ENCODE measurements at regions not wholly inside any gene's neighbourhood (a gene's known extent, or its start where the extent isn't known, plus 50 kb on each side); places are given as distances from the start of the nearest gene placed in this dataset.

DNA sequence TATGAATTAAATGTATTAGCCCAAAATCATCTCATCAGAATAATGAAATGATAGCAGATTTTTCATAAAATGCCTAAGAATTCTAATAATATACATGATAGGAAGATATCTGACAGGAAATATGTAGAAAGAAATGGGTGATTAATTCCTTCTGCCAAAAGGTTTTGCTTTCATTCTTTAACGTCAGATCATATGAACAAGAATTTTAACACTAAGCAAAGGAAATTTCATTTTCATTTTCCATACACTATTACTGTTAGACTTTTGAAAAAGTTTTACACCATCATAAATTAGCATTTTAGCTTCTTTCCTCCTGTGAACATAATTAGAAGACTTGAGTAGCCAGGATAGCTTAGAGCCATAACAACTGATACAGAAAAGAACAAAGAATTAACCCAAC is 1099.9 kb downstream of the NSUN3 start:
- no peak for TF ChIP-seq EZH2 (IDR thresholded peaks at IDR 0.05; ENCODE audit: borderline replicate concordance, low read depth, low read length, poor library complexity, severe bottlenecking)
- TF ChIP-seq, protein P1, sequence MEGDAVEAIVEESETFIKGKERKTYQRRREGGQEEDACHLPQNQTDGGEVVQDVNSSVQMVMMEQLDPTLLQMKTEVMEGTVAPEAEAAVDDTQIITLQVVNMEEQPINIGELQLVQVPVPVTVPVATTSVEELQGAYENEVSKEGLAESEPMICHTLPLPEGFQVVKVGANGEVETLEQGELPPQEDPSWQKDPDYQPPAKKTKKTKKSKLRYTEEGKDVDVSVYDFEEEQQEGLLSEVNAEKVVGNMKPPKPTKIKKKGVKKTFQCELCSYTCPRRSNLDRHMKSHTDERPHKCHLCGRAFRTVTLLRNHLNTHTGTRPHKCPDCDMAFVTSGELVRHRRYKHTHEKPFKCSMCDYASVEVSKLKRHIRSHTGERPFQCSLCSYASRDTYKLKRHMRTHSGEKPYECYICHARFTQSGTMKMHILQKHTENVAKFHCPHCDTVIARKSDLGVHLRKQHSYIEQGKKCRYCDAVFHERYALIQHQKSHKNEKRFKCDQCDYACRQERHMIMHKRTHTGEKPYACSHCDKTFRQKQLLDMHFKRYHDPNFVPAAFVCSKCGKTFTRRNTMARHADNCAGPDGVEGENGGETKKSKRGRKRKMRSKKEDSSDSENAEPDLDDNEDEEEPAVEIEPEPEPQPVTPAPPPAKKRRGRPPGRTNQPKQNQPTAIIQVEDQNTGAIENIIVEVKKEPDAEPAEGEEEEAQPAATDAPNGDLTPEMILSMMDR (conservative IDR thresholded peaks at IDR 0.05; ENCODE audit: low read depth, low read length), result no peak
- CTCF ChIA-PET, result no interaction called here
- no peak overlapping the region for H3K27ac ChIP-seq (ENCODE audit: low read depth, low read length, poor library complexity, severe bottlenecking)

DNA sequence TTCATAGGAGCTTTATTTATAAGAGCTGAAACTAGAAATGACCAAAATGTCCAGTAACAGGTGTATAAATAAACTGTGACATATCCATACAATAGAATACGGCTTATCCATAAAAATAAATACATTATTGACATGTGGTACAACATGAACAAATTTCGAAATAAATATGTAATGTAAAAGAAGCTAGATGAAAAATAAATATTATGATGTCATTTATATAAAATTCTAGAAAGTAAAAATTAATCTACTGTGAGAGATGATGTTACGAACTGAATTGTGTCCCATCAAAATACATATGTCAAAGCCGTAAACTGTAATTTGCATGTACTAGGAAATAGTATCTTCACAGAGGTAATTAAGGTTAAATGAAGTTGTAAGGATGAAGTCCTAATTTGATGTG is 1104.9 kb downstream of the NSUN3 start:
- Histone ChIP-seq H3K4me3 (ENCODE audit: low read depth, low read length, poor library complexity, severe bottlenecking) (no peak overlapping the region), H3K4me1 (ENCODE audit: insufficient read depth, low read length, poor library complexity, severe bottlenecking) (no peaks in the 10 kb centered on the region), H3K27me3 (replicated peaks; ENCODE audit: insufficient read depth, low read depth, low read length, poor library complexity) (no peaks in the 10 kb centered on the region), H3K27ac (ENCODE audit: low read depth, low read length, poor library complexity, severe bottlenecking) (no peak overlapping the region), H3K9me3 (ENCODE audit: low read depth, low read length, poor library complexity, severe bottlenecking) (peaks cover 21% of the 10 kb centered on the region), H3K36me3 (ENCODE audit: insufficient read depth, low read length, poor library complexity, severe bottlenecking) (no peaks in the 10 kb centered on the region)
- intact Hi-C loops (cut with micrococcal nuclease; ENCODE audit: unreplicated experiment), result no loop called here
- ChIA-PET POLR2A (ENCODE audit: low non-redundant PET) (no interaction called here), CTCF (no interaction called here)
- no TSS peak for BruUV-seq (replicated peaks)
- TF ChIP-seq EZH2 (IDR thresholded peaks at IDR 0.05; ENCODE audit: borderline replicate concordance, low read depth, low read length, poor library complexity, severe bottlenecking), result no peak
- TF ChIP-seq, protein P1 (conservative IDR thresholded peaks at IDR 0.05; ENCODE audit: low read depth, low read length), result no peak
- DNase-seq (ENCODE audit: low spot score), result no peak

More for the DNA sequence above, 1099.9 kb downstream of the NSUN3 start:
- Histone ChIP-seq H3K4me3 (ENCODE audit: low read depth, low read length, poor library complexity, severe bottlenecking) (no peak overlapping the region), H3K36me3 (ENCODE audit: insufficient read depth, low read length, poor library complexity, severe bottlenecking) (no peaks in the 10 kb centered on the region), H3K27me3 (replicated peaks; ENCODE audit: insufficient read depth, low read depth, low read length, poor library complexity) (no peaks in the 10 kb centered on the region), H3K9me3 (ENCODE audit: low read depth, low read length, poor library complexity, severe bottlenecking) (peaks cover 16% of the 10 kb centered on the region), H3K4me1 (ENCODE audit: insufficient read depth, low read length, poor library complexity, severe bottlenecking) (no peaks in the 10 kb centered on the region)
- intact Hi-C loops (cut with micrococcal nuclease; ENCODE audit: unreplicated experiment), result no loop called here
- no TSS peak for BruUV-seq (replicated peaks)
- DNase-seq (ENCODE audit: low spot score), result no peak
- POLR2A ChIA-PET (ENCODE audit: low non-redundant PET), result no interaction called here

DNA sequence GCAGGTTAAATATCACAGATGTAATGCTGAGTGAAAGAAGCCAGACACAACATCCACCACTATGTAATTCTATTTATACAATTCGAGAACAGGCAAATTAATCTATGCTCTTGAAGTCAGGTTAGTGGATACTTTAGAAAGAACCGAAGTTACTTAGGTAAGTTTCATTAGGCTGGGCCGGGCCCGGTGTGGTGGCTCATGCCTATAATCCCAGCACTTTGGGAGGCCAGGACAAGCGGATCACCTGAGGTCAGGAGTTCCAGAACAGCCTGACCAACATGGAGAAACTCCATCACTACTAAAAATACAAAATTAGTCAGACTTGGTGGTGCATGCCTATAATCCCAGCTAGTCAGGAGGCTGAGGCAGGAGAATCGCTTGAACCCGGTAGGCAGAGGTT is 1105.7 kb downstream of the NSUN3 start:
- Histone ChIP-seq H3K36me3 (ENCODE audit: insufficient read depth, low read length, poor library complexity, severe bottlenecking) (no peaks in the 10 kb centered on the region), H3K27ac (ENCODE audit: low read depth, low read length, poor library complexity, severe bottlenecking) (no peak overlapping the region), H3K9me3 (ENCODE audit: low read depth, low read length, poor library complexity, severe bottlenecking) (peaks cover 20% of the 10 kb centered on the region), H3K4me3 (ENCODE audit: low read depth, low read length, poor library complexity, severe bottlenecking) (no peak overlapping the region), H3K4me1 (ENCODE audit: insufficient read depth, low read length, poor library complexity, severe bottlenecking) (no peaks in the 10 kb centered on the region), H3K27me3 (replicated peaks; ENCODE audit: insufficient read depth, low read depth, low read length, poor library complexity) (no peaks in the 10 kb centered on the region)
- DNase-seq (ENCODE audit: low spot score), result no peak
- ChIA-PET POLR2A (ENCODE audit: low non-redundant PET) (no interaction called here), CTCF (no interaction called here)
- intact Hi-C loops (cut with micrococcal nuclease; ENCODE audit: unreplicated experiment), result no loop called here
- BruUV-seq (replicated peaks), result no TSS peak
- TF ChIP-seq EZH2 (IDR thresholded peaks at IDR 0.05; ENCODE audit: borderline replicate concordance, low read depth, low read length, poor library complexity, severe bottlenecking), result no peak
- TF ChIP-seq, protein P1 (conservative IDR thresholded peaks at IDR 0.05; ENCODE audit: low read depth, low read length), result no peak

Measured in A673 (cell line).